IMR-90 (cell line): ENCODE measurements at regions not wholly inside any gene's neighbourhood (a gene's known extent, or its start where the extent isn't known, plus 50 kb on each side); places are given as distances from the start of the nearest gene placed in this dataset.

ENCODE experiments used
- ATAC-seq: fragments of 200-7000 bp; cut with Tn5 transposase; 2 replicates; pipeline ENCODE4 v1.9.1; 2020; ENCODE audit warnings: low read depth, mild to moderate bottlenecking, moderate library complexity
- BruUV-seq: library from RNA; stranded (reverse); fragments of 400-500 nt; replicated peaks from 2 replicates; lab custom pipeline; 2021; lab: Mats Ljungman, UMichigan
- CTCF ChIA-PET: fragments of 300-600 bp; formaldehyde crosslinking; extraction: SDS; loops from one replicate; lab custom pipeline; 2021; ENCODE audit warnings: antibody characterized with exemption; lab: Yijun Ruan, JAX
- POLR2A ChIA-PET: fragments of 300-600 bp; sonication (Branson Sonifier 250); formaldehyde crosslinking; loops from one replicate; lab custom pipeline; 2022; ENCODE audit warnings: antibody characterized with exemption; ENCODE audit not compliant: unreplicated experiment; lab: Charles Lee
- DNase-seq: peaks from one replicate; pipeline ENCODE4 v3.0.0; 2013
- H2AFZ ChIP-seq: replicated peaks from 2 replicates; pipeline ENCODE3; 2013; ENCODE audit warnings: low read length, mild to moderate bottlenecking; ENCODE audit not compliant: poor library complexity
- H2AK5ac ChIP-seq: 2 replicates; pipeline ENCODE4 v1.6.1; 2013; ENCODE audit warnings: low read depth, low read length, inconsistent platforms
- H2AK9ac ChIP-seq: replicated peaks from 2 replicates; pipeline ENCODE3; 2013; ENCODE audit warnings: mild to moderate bottlenecking, low read depth, low read length, moderate library complexity; ENCODE audit not compliant: poor library complexity
- H2BK120ac ChIP-seq: 2 replicates; pipeline ENCODE4 v1.6.1; 2013; ENCODE audit warnings: low read depth, low read length, inconsistent platforms
- H2BK15ac ChIP-seq: 3 replicates; pipeline ENCODE4 v1.6.1; 2013; ENCODE audit warnings: low read depth, low read length, inconsistent platforms
- H2BK20ac ChIP-seq: 2 replicates; pipeline ENCODE4 v1.6.1; 2013; ENCODE audit warnings: low read depth, mild to moderate bottlenecking, inconsistent platforms, low read length, moderate library complexity
- H2BK5ac ChIP-seq: 2 replicates; pipeline ENCODE4 v1.6.1; 2013; ENCODE audit warnings: mild to moderate bottlenecking, low read depth, low read length, inconsistent platforms; ENCODE audit not compliant: poor library complexity, severe bottlenecking
- H3K14ac ChIP-seq: replicated peaks from 2 replicates; pipeline ENCODE4 v1.6.1; 2013; ENCODE audit warnings: low read depth, low read length, inconsistent platforms
- H3K18ac ChIP-seq: 2 replicates; pipeline ENCODE4 v1.6.1; 2013; ENCODE audit warnings: low read depth, low read length, control low read depth
- H3K23ac ChIP-seq: 2 replicates; pipeline ENCODE4 v1.6.1; 2013; ENCODE audit warnings: low read depth, low read length, inconsistent platforms
- H3K27ac ChIP-seq: 2 replicates; pipeline ENCODE4 v1.5.1; 2013; ENCODE audit warnings: mild to moderate bottlenecking, control low read depth, low read length; ENCODE audit not compliant: insufficient read depth
- H3K27me3 ChIP-seq: 2 replicates; pipeline ENCODE4 v1.6.1; 2013; ENCODE audit warnings: low read length; ENCODE audit not compliant: control insufficient read depth, insufficient read depth
- H3K36me3 ChIP-seq: 2 replicates; pipeline ENCODE4 v1.6.1; 2013; ENCODE audit warnings: low read length, mixed read lengths; ENCODE audit not compliant: control insufficient read depth, insufficient read depth
- H3K4ac ChIP-seq: 2 replicates; pipeline ENCODE4 v1.6.1; 2013; ENCODE audit warnings: low read depth, low read length, inconsistent platforms
- H3K4me1 ChIP-seq: 2 replicates; pipeline ENCODE4 v1.6.1; 2013; ENCODE audit warnings: low read length, mixed read lengths; ENCODE audit not compliant: control insufficient read depth, insufficient read depth
- H3K4me2 ChIP-seq: 2 replicates; pipeline ENCODE4 v1.6.1; 2013; ENCODE audit warnings: low read depth, mild to moderate bottlenecking, control low read depth, low read length, moderate library complexity
- H3K4me3 ChIP-seq: 2 replicates; pipeline ENCODE4 v1.5.1; 2013; ENCODE audit warnings: low read depth, mild to moderate bottlenecking, control low read depth, low read length, moderate library complexity; ENCODE audit not compliant: insufficient read depth
- H3K56ac ChIP-seq: 2 replicates; pipeline ENCODE4 v1.6.1; 2013; ENCODE audit warnings: low read length, inconsistent platforms; ENCODE audit not compliant: insufficient read depth; ENCODE audit errors: extremely low read depth
- H3K79me1 ChIP-seq, 2 experiments: 2 replicates each; pipeline ENCODE4 v1.6.1; 2013; ENCODE audit warnings: low read length in 2 of 2, inconsistent platforms in 1 of 2, low read depth in 1 of 2
- H3K9ac ChIP-seq: 2 replicates; pipeline ENCODE4 v1.6.1; 2013; ENCODE audit warnings: low read depth, low read length, control low read depth
- H3K9me1 ChIP-seq: 2 replicates; pipeline ENCODE4 v1.6.1; 2013; ENCODE audit warnings: low read length, inconsistent platforms; ENCODE audit not compliant: insufficient read depth
- H3K9me3 ChIP-seq: 2 replicates; pipeline ENCODE4 v1.6.1; 2013; ENCODE audit warnings: low read length; ENCODE audit not compliant: control insufficient read depth, insufficient read depth
- H4K20me1 ChIP-seq: 2 replicates; pipeline ENCODE4 v1.6.1; 2013; ENCODE audit warnings: low read length, inconsistent platforms; ENCODE audit not compliant: insufficient read depth
- H4K5ac ChIP-seq: 2 replicates; pipeline ENCODE4 v1.6.1; 2013; ENCODE audit warnings: mild to moderate bottlenecking, low read depth, low read length, control low read depth
- H4K8ac ChIP-seq, 2 experiments: 2 replicates each; pipeline ENCODE4 v1.6.1; 2013; ENCODE audit warnings: low read depth in 2 of 2, low read length in 2 of 2, control low read depth in 1 of 2, inconsistent platforms in 1 of 2
- H4K91ac ChIP-seq: 2 replicates; pipeline ENCODE4 v1.6.1; 2013; ENCODE audit warnings: low read depth, low read length, inconsistent platforms; ENCODE audit not compliant: insufficient read depth
- BHLHE40 ChIP-seq: fragments of 150-350 bp; IDR thresholded peaks from 2 replicates; pipeline ENCODE4 v1.6.1; 2016; ENCODE audit warnings: mild to moderate bottlenecking, low read depth, low read length
- CEBPB ChIP-seq: IDR thresholded peaks from 2 replicates; pipeline ENCODE4 v1.6.1; 2012; ENCODE audit warnings: low read depth, low read length, improper control_type of control experiment
- CHD1 ChIP-seq: IDR thresholded peaks from 2 replicates; pipeline ENCODE4 v1.6.1; 2012; ENCODE audit warnings: low read depth, low read length, improper control_type of control experiment
- FOS ChIP-seq: fragments of 150-350 bp; IDR thresholded peaks from 2 replicates; pipeline ENCODE4 v1.6.1; 2016; ENCODE audit warnings: low read depth, low read length
- MAFK ChIP-seq: IDR thresholded peaks from 2 replicates; pipeline ENCODE4 v1.6.1; 2012; ENCODE audit warnings: low read depth, low read length, improper control_type of control experiment
- MAZ ChIP-seq: IDR thresholded peaks from 2 replicates; pipeline ENCODE4 v1.6.1; 2012; ENCODE audit warnings: low read depth, mild to moderate bottlenecking, low read length, improper control_type of control experiment, moderate library complexity, borderline replicate concordance
- MXI1 ChIP-seq: IDR thresholded peaks from 2 replicates; pipeline ENCODE4 v1.6.1; 2012; ENCODE audit warnings: low read depth, mild to moderate bottlenecking, low read length, moderate library complexity, borderline replicate concordance
- NFE2L2 ChIP-seq: fragments of 150-350 bp; IDR thresholded peaks from 2 replicates; pipeline ENCODE4 v1.6.1; 2016; ENCODE audit warnings: low read depth, mild to moderate bottlenecking, low read length
- POLR2A ChIP-seq: IDR thresholded peaks from 2 replicates; pipeline ENCODE4 v1.6.1; 2012; ENCODE audit warnings: mild to moderate bottlenecking, low read depth, low read length
- RAD21 ChIP-seq: IDR thresholded peaks from 2 replicates; pipeline ENCODE4 v1.6.1; 2012; ENCODE audit warnings: low read length, improper control_type of control experiment
- RCOR1 ChIP-seq: IDR thresholded peaks from 2 replicates; pipeline ENCODE4 v1.6.1; 2012; ENCODE audit warnings: mild to moderate bottlenecking, low read length, improper control_type of control experiment; ENCODE audit not compliant: insufficient replicate concordance
- RFX5 ChIP-seq: IDR thresholded peaks from 2 replicates; pipeline ENCODE4 v1.8.0; 2012; ENCODE audit warnings: low read depth, mild to moderate bottlenecking, low read length, moderate library complexity
- SMC3 ChIP-seq: fragments of 150-350 bp; IDR thresholded peaks from 2 replicates; pipeline ENCODE4 v1.6.1; 2016; ENCODE audit warnings: low read depth, mild to moderate bottlenecking, antibody characterized with exemption, low read length, moderate library complexity
- WGBS, 2 experiments: methylation state at CpG; one replicate each; pipeline versions ENCODE4 v1.1.5 to v1.1.7; 2013; ENCODE audit warnings: missing lambda C conversion rate in 2 of 2; ENCODE audit not compliant: insufficient read length in 1 of 2; ENCODE audit errors: extremely low coverage in 2 of 2; 5-methylcytosine and 5-hydroxymethylcytosine counted together
- dilution Hi-C: fragments of 300-500 bp; cut with HindIII; formaldehyde crosslinking; loops from one replicate; pipeline ENCODE4 v1.14.3; 2018; ENCODE audit warnings: low sequenced_read_pairs; ENCODE audit not compliant: unreplicated experiment
- in situ Hi-C: fragments of 300-500 bp; cut with MboI; formaldehyde crosslinking; loops from 3 replicates; pipeline ENCODE4 v1.14.3; 2019; ENCODE audit warnings: low sequenced_read_pairs, inconsistent platforms, mixed read lengths
- intact Hi-C: fragments of 100-400 bp; cut with micrococcal nuclease; formaldehyde crosslinking; loops from 2 replicates; pipeline ENCODE4 v1.10.0; 2022
- TF ChIP-seq, protein P1 (sequence below): fragments of 150-350 bp; IDR thresholded peaks from 2 replicates; pipeline ENCODE4 v1.6.1; 2017; ENCODE audit warnings: mild to moderate bottlenecking, antibody characterized with exemption, low read length, low read depth
- TF ChIP-seq, protein P2 (sequence below): fragments of 150-350 bp; IDR thresholded peaks from 2 replicates; pipeline ENCODE4 v1.6.1; 2016; ENCODE audit warnings: low read depth, mild to moderate bottlenecking, low read length, moderate library complexity, borderline replicate concordance
- TF ChIP-seq, protein P3 (sequence below): conservative IDR thresholded peaks from 2 replicates; pipeline ENCODE4 v1.5.1; 2012; ENCODE audit warnings: mild to moderate bottlenecking, low read depth, low read length, improper control_type of control experiment

DNA sequence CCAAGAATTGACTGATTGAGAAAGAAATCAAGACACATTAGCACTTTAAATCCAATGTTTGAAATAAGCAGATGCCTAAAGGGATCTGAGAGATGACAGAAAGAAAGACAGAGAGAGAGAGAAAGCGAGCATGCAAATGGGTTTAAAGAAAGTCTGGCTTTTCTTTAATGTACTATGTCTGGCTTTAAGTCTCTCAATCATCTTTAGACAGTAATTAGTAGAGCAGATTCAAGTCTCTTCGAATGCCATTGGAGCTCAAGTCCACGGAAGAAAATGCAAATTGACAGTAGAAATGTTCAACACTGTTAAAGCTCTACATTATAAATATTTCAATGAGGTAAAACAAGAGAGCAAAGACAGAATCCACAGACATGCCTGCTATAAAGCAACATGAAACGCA, 1480.2 kb upstream of the CDH8 start:
- Histone ChIP-seq H3K36me3 (no peaks in the 10 kb centered on the region), H2BK20ac (no peak overlapping the region), H4K5ac (no peak overlapping the region), H3K23ac (no peak overlapping the region), H3K18ac (no peak overlapping the region), H3K79me1 (no peaks in the 10 kb centered on the region), H2BK120ac (no peak overlapping the region), H3K27ac (no peak overlapping the region), H2BK15ac (no peak overlapping the region), H4K91ac (no peak overlapping the region), H3K14ac (no peak overlapping the region), H4K20me1 (no peaks in the 10 kb centered on the region), H2BK5ac (no peak overlapping the region), H3K9me3 (no peaks in the 10 kb centered on the region), H2AK5ac (no peak overlapping the region), H2AK9ac (no peak overlapping the region), H3K56ac (no peak overlapping the region), H3K4me3 (no peak overlapping the region), H3K9ac (no peak overlapping the region), H4K8ac (no peak overlapping the region), H3K4me2 (no peak overlapping the region), H3K27me3 (no peaks in the 10 kb centered on the region), H3K4me1 (no peaks in the 10 kb centered on the region), H3K9me1 (no peaks in the 10 kb centered on the region), H3K4ac (no peak overlapping the region), H2AFZ (no peak overlapping the region)
- CTCF ChIA-PET: no interaction called here
- WGBS, 2 experiments: no CpG with 5 or more reads among the region's 4 CpGs
- no TSS peak for BruUV-seq
- POLR2A ChIA-PET: interaction anchor here (0.7 kb wide), 1 partner anchor 10 kb away, joined by 3 read pairs; no protein-coding TSS in a partner anchor
- no peak for TF ChIP-seq CEBPB
- no peak for TF ChIP-seq MXI1
- no peak for TF ChIP-seq POLR2A
- TF ChIP-seq NFE2L2: no peak
- TF ChIP-seq, protein P1, sequence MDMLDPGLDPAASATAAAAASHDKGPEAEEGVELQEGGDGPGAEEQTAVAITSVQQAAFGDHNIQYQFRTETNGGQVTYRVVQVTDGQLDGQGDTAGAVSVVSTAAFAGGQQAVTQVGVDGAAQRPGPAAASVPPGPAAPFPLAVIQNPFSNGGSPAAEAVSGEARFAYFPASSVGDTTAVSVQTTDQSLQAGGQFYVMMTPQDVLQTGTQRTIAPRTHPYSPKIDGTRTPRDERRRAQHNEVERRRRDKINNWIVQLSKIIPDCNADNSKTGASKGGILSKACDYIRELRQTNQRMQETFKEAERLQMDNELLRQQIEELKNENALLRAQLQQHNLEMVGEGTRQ: no peak
- no peak for TF ChIP-seq RAD21
- TF ChIP-seq RFX5: no peak
- TF ChIP-seq BHLHE40: no peak
- no peak for TF ChIP-seq SMC3
- TF ChIP-seq MAFK: no peak
- TF ChIP-seq, protein P2, sequence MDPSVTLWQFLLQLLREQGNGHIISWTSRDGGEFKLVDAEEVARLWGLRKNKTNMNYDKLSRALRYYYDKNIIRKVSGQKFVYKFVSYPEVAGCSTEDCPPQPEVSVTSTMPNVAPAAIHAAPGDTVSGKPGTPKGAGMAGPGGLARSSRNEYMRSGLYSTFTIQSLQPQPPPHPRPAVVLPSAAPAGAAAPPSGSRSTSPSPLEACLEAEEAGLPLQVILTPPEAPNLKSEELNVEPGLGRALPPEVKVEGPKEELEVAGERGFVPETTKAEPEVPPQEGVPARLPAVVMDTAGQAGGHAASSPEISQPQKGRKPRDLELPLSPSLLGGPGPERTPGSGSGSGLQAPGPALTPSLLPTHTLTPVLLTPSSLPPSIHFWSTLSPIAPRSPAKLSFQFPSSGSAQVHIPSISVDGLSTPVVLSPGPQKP: no peak
- TF ChIP-seq FOS: no peak
- TF ChIP-seq RCOR1: no peak
- TF ChIP-seq CHD1: no peak
- no peak for TF ChIP-seq MAZ
- TF ChIP-seq, protein P3, sequence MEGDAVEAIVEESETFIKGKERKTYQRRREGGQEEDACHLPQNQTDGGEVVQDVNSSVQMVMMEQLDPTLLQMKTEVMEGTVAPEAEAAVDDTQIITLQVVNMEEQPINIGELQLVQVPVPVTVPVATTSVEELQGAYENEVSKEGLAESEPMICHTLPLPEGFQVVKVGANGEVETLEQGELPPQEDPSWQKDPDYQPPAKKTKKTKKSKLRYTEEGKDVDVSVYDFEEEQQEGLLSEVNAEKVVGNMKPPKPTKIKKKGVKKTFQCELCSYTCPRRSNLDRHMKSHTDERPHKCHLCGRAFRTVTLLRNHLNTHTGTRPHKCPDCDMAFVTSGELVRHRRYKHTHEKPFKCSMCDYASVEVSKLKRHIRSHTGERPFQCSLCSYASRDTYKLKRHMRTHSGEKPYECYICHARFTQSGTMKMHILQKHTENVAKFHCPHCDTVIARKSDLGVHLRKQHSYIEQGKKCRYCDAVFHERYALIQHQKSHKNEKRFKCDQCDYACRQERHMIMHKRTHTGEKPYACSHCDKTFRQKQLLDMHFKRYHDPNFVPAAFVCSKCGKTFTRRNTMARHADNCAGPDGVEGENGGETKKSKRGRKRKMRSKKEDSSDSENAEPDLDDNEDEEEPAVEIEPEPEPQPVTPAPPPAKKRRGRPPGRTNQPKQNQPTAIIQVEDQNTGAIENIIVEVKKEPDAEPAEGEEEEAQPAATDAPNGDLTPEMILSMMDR: no peak
- intact Hi-C loops: no loop called here
- in situ Hi-C loops: no loop called here
- dilution Hi-C loops: no loop called here
- DNase-seq: no peak
- ATAC-seq: no peak
